HG03280 (cell line): ENCODE measurements at regions not wholly inside any gene's neighbourhood (a gene's known extent, or its start where the extent isn't known, plus 50 kb on each side); places are given as distances from the start of the nearest gene placed in this dataset.
"Not testable (repeated sequence)": the region's sequence is repeated elsewhere in the genome, so short reads cannot be mapped to it uniquely, and the experiment has no call there.

ENCODE experiments used
- ATAC-seq: cut with Tn5 transposase; IDR thresholded peaks from one replicate; pipeline ENCODE4 v1.9.1; 2021; ENCODE audit warnings: mild to moderate bottlenecking, moderate library complexity; ENCODE audit not compliant: unreplicated experiment

GRCh38 chr3:6444888-6445658 is 415.8 kb upstream of the GRM7 start:
- ATAC-seq: no peak

GRCh38 chr3:6447166-6447801 is 413.6 kb upstream of the GRM7 start:
- ATAC-seq: no peak

GRCh38 chr3:6448011-6448410 is 412.9 kb upstream of the GRM7 start:
- no peak for ATAC-seq

- ATAC-seq: no peak
Observed at GRCh38 chr3:6449099-6449498, 411.8 kb upstream of the GRM7 start.

DNA sequence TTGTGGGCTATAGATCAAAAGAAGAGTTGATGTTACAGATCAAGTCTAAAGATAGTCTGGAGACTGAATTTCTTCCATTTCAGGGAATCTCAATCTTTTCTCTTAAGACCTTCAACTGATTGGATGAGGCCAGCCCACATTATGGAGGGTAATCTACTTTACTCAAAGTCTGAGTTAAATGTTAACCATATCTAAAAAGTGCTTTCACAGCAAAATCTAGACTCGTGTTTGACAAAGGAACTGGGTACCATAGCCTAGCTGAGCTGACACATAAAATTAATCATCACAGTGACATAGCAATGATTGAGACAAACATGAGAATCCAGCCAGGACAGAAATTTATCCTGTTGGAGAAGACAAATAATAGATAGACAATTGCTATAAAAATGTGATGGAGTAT is 407.9 kb upstream of the GRM7 start:
- no peak for ATAC-seq

DNA sequence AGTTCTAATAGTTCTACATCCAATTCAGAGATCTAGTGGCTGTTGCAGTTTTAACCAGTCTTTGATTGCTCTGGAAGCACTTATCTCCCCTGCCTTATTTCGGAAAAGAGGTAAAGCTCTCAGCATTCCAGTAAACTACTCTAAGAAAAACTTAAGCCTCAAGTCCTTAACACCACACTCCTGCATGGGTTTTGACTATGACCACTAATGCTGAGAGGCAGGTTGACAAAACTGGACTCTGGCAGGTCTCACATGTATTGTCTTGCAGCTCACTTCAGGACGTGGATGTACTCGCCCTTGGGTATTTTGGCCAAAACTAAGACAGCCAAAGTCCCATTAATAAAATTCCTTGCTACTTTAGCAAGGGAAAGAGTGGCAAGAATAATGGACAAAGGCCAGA is 405.9 kb upstream of the GRM7 start:
- ATAC-seq: no peak

- ATAC-seq: no peak
Observed at GRCh38 chr3:6467186-6467585, 393.7 kb upstream of the GRM7 start.

- no peak for ATAC-seq
Observed at GRCh38 chr3:6468589-6468988, 392.3 kb upstream of the GRM7 start.

DNA sequence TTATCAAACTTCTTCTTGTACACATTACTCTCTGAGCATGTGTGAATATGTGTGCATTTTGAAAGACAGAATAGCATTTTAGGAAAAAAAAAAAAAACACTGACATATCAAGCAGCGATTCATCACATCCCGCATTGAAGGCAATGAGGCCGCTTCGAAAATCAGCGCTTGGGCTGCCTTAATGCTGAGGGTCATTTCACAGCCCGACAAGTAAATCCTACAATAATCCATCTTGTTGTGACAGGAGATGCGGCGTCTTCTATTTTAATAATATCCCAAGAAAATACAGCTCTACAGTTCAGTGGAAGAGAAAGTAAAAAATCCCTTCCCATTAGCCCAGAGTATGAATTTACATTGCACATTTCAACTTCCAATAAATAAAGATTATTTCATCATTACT is 389.2 kb upstream of the GRM7 start:
- no peak for ATAC-seq

GRCh38 chr3:6490487-6491327 is 370.2 kb upstream of the GRM7 start:
- not testable (repeated sequence) for ATAC-seq

DNA sequence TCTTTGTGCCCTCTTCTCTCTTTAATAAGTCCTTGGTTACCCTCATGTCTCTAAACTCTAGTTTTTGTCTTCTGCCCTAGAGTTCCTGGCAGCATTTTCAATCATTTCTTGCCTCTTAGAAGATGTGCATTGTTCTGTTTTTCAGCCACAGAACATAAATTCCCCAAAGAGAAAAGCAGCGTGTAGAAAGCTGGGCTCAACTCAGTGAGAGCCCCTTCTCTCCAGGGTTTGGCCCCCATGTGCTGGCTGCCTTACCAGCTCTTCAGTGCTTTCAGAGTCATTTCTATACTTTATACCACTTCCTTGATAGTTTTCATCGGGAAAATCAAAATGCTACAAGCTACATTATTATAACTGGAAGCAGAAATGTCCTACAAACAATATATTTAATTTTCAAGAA is 369.1 kb upstream of the GRM7 start:
- no peak for ATAC-seq

GRCh38 chr3:6492306-6492705 is 368.6 kb upstream of the GRM7 start:
- no peak for ATAC-seq

- not testable (repeated sequence) for ATAC-seq
Observed at GRCh38 chr3:6498944-6499343, 362.0 kb upstream of the GRM7 start.

DNA sequence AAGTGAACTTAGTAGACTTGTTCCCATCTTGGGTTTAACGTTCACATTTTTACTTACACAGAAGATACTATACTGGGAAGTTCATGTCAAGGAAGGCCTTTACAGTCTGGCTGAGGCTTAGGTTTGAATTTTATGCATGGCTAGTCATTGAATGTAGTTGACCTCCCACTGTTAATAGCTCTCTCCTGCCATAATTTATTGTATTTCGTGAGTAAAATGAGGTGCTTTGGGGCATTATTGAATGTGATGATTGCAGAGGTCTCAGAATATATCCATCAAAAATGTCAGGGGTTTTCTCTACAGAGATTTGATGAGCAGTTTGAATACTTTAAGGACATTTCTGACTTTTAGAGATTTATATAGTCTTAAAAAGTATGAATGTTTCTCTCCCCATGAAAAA is 356.6 kb upstream of the GRM7 start:
- no peak for ATAC-seq

- no peak for ATAC-seq
Observed at GRCh38 chr3:6504834-6505233, 356.1 kb upstream of the GRM7 start.

DNA sequence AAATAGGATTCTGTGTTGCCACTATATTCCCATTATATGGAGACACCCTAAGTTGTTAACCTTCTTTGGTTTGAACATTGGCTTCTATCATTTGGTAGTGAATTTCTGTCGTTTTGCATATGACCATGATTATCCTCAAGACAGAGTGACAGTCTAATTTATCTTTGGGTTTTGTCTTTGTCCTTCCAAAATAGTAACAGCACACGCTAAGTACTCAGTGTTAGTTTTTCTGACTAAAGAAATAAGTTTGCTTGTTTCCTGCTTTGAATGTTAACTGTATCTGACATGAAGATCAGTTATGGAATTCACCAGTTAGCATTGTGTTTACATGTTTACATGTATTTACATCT is 352.5 kb upstream of the GRM7 start:
- no peak for ATAC-seq

DNA sequence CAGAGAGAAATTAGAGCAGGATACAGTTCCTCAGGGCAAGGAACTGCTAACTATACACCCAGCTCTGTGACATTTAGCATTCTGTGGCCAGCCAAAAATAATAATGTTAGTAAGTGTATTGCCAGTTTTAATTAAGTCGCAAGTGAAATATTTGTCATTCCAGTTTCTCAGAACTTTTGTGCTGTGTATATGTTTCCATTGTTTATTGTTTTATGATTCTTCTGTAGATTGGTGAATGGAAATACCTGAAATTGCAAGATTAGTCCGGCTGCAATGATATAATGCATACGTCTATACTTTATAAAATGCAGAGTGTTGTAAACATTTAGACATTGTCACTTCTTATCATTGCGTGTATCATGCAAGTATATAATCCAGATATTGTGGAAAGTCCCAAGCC is 351.3 kb upstream of the GRM7 start:
- no peak for ATAC-seq

GRCh38 chr3:6510713-6511112 is 350.2 kb upstream of the GRM7 start:
- no peak for ATAC-seq

- ATAC-seq: no peak
Observed at GRCh38 chr3:6512172-6512800, 348.6 kb upstream of the GRM7 start.

DNA sequence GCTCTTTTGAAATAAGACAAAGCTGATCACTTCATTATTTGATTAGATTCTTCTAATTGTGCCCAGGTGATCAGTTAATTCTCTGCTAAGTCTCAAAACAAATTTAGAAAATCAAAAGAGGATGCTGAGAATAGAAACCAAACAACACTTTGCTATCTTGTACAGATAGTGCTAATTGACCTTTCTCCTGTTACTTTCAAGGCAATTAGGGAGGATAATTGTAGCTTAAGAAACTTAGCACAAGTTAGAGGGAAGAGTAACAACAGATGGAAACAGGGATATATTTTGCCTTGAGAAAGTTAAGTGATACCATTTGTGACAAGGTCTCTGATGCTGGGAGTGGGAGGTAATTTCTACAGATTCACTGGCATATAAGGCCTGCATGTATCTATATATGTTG is 344.8 kb upstream of the GRM7 start:
- no peak for ATAC-seq

GRCh38 chr3:6516694-6517093 is 344.2 kb upstream of the GRM7 start:
- no peak for ATAC-seq
